ENCODE measurements at regions not wholly inside any gene's neighbourhood (a gene's known extent, or its start where the extent isn't known, plus 50 kb on each side); places are given as distances from the start of the nearest gene placed in this dataset.

GRCh38 chr10:63919575-63920279, 398.5 kb downstream of the REEP3 start:
- TF ChIP-seq EZH2phosphoT487 (IDR thresholded peaks at IDR 0.05; ENCODE audit: low read depth) (no peak), CTCF (IDR thresholded peaks at IDR 0.05; ENCODE audit: low read depth, low read length) (no peak)
- Histone ChIP-seq H3K36me3 (replicated peaks; ENCODE audit: low read depth, low read length) (no peaks in the 10 kb centered on the region), H3K4me2 (ENCODE audit: low read length) (no peak overlapping the region), H3K27me3 (ENCODE audit: low read depth, low read length) (no peaks in the 10 kb centered on the region), H3K4me3 (ENCODE audit: low read length) (no peak overlapping the region), H2AFZ (ENCODE audit: low read depth, low read length) (no peak overlapping the region), H3K79me2 (ENCODE audit: low read length) (no peaks in the 10 kb centered on the region), H3K27ac (ENCODE audit: low read length) (no peak overlapping the region), H3K9me3 (ENCODE audit: insufficient read depth, low read length) (no peaks in the 10 kb centered on the region), H4K20me1 (ENCODE audit: insufficient read depth, low read length) (no peaks in the 10 kb centered on the region), H3K4me1 (ENCODE audit: low read length) (no peaks in the 10 kb centered on the region), H3K9ac (ENCODE audit: low read length) (no peak overlapping the region)

GRCh38 chr10:63920926-63921325, 399.7 kb downstream of the REEP3 start:
- Histone ChIP-seq H3K9me3 (ENCODE audit: insufficient read depth, low read length) (no peaks in the 10 kb centered on the region), H3K79me2 (ENCODE audit: low read length) (no peaks in the 10 kb centered on the region), H4K20me1 (ENCODE audit: insufficient read depth, low read length) (no peaks in the 10 kb centered on the region), H3K4me1 (ENCODE audit: low read length) (no peaks in the 10 kb centered on the region), H3K27ac (ENCODE audit: low read length) (no peak overlapping the region), H2AFZ (ENCODE audit: low read depth, low read length) (no peak overlapping the region), H3K27me3 (ENCODE audit: low read depth, low read length) (no peaks in the 10 kb centered on the region), H3K4me3 (ENCODE audit: low read length) (no peak overlapping the region), H3K4me2 (ENCODE audit: low read length) (no peak overlapping the region), H3K36me3 (replicated peaks; ENCODE audit: low read depth, low read length) (no peaks in the 10 kb centered on the region), H3K9ac (ENCODE audit: low read length) (no peak overlapping the region)
- no peak for TF ChIP-seq EZH2phosphoT487 (IDR thresholded peaks at IDR 0.05; ENCODE audit: low read depth)
- no peak for TF ChIP-seq CTCF (IDR thresholded peaks at IDR 0.05; ENCODE audit: low read depth, low read length)

- H3K4me3 ChIP-seq (ENCODE audit: low read length), result no peak overlapping the region
- H4K20me1 ChIP-seq (ENCODE audit: insufficient read depth, low read length), result no peaks in the 10 kb centered on the region
- H3K79me2 ChIP-seq (ENCODE audit: low read length), result no peaks in the 10 kb centered on the region
- no peak overlapping the region for H3K4me2 ChIP-seq (ENCODE audit: low read length)
- H3K27me3 ChIP-seq (ENCODE audit: low read depth, low read length), result no peaks in the 10 kb centered on the region
- no peaks in the 10 kb centered on the region for H3K4me1 ChIP-seq (ENCODE audit: low read length)
- H3K9me3 ChIP-seq (ENCODE audit: insufficient read depth, low read length), result no peaks in the 10 kb centered on the region
- H3K36me3 ChIP-seq (replicated peaks; ENCODE audit: low read depth, low read length), result no peaks in the 10 kb centered on the region
- no peak overlapping the region for H3K9ac ChIP-seq (ENCODE audit: low read length)
- TF ChIP-seq CTCF (IDR thresholded peaks at IDR 0.05; ENCODE audit: low read depth, low read length) (no peak), EZH2phosphoT487 (IDR thresholded peaks at IDR 0.05; ENCODE audit: low read depth) (no peak)
- no peak overlapping the region for H2AFZ ChIP-seq (ENCODE audit: low read depth, low read length)
- no peak overlapping the region for H3K27ac ChIP-seq (ENCODE audit: low read length)
Observed at GRCh38 chr10:63921908-63922467, 400.8 kb downstream of the REEP3 start.

GRCh38 chr10:63922468-63923284, 401.5 kb downstream of the REEP3 start:
- H3K4me1 ChIP-seq (ENCODE audit: low read length), result no peaks in the 10 kb centered on the region
- H3K27me3 ChIP-seq (ENCODE audit: low read depth, low read length), result no peaks in the 10 kb centered on the region
- no peak overlapping the region for H3K4me3 ChIP-seq (ENCODE audit: low read length)
- H3K9ac ChIP-seq (ENCODE audit: low read length), result no peak overlapping the region
- no peaks in the 10 kb centered on the region for H3K9me3 ChIP-seq (ENCODE audit: insufficient read depth, low read length)
- H3K79me2 ChIP-seq (ENCODE audit: low read length), result no peaks in the 10 kb centered on the region
- no peak overlapping the region for H3K4me2 ChIP-seq (ENCODE audit: low read length)
- no peak overlapping the region for H2AFZ ChIP-seq (ENCODE audit: low read depth, low read length)
- no peak for TF ChIP-seq CTCF (IDR thresholded peaks at IDR 0.05; ENCODE audit: low read depth, low read length)
- TF ChIP-seq EZH2phosphoT487 (IDR thresholded peaks at IDR 0.05; ENCODE audit: low read depth), result no peak
- H4K20me1 ChIP-seq (ENCODE audit: insufficient read depth, low read length), result no peaks in the 10 kb centered on the region
- no peak overlapping the region for H3K27ac ChIP-seq (ENCODE audit: low read length)
- no peaks in the 10 kb centered on the region for H3K36me3 ChIP-seq (replicated peaks; ENCODE audit: low read depth, low read length)
